ENCODE measurements at regions not wholly inside any gene's neighbourhood (a gene's known extent, or its start where the extent isn't known, plus 50 kb on each side); places are given as distances from the start of the nearest gene placed in this dataset.

- no peak for DNase-seq (ENCODE audit: low read depth in 2 of 2)
These were observed 457.9 kb downstream of the GRIA2 start for GRCh38 chr4:157678478-157678877.

DNA sequence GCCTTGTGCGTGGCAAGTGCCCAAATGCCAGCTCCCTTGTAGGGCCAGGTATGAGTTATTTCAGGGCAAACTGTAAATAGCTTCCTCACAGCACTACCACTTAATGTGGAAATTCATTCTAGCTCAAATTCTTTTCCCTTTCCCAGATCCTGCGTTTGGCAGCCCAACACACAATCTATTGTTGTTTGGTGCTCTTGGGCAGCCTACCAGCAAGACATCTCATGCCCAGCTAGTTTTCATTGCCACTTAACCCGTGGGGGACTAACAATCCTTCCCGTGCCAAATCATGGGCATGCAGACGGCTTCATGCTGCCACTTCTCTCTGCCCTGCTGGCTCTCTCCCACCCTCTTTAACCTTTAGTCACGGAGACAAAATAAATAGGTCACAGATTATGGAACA is 454.2 kb downstream of the GRIA2 start:
- no peak for DNase-seq (ENCODE audit: low read depth in 2 of 2)

DNA sequence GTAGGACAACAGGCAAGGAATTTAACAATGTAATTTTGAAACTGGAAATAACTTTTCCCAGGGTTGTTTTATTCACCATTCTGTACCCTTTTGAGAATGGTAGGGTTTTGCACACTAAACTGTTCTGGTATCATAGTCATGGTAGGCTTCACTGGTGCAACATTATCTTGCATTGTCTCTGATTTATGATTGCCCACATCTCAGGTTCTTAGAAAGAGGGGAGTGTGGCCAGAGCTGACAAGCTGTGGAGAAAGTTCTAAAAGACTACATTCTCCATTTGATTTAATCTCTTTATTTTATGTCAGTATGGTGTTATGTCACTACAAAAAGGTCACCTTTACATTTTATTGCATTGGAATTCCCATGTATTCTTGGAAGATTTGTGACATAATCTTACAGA is 447.3 kb downstream of the GRIA2 start:
- no peak for DNase-seq (ENCODE audit: low read depth in 2 of 2)

DNA sequence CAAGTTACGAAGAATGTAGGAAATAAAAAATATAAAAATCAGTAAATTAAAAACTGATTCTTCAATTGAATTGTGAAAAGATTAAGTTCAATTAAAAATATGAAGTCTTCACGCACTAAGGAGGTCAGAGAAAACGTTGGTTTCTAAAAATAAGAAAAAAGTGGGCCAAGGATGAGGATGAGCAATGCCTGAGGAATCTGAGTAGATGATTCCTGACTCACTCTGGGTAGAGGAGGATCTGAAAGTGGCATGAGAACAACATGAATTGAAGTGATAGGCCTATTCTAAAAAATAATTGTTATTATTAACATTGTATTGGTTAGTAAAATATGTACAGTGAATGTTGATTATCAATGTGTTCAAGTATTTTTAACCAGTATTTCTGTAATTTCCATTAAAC is 444.2 kb downstream of the GRIA2 start:
- no peak for DNase-seq (ENCODE audit: low read depth in 2 of 2)

GRCh38 chr4:157655096-157655809 is 434.7 kb downstream of the GRIA2 start:
- no peak for DNase-seq (ENCODE audit: low read depth in 2 of 2)

GRCh38 chr4:157643257-157643656 is 422.7 kb downstream of the GRIA2 start:
- DNase-seq (ENCODE audit: low read depth in 2 of 2): no peak

GRCh38 chr4:157634057-157634456 is 413.5 kb downstream of the GRIA2 start:
- DNase-seq (ENCODE audit: low read depth in 2 of 2): no peak

- DNase-seq (ENCODE audit: low read depth in 2 of 2): no peak
These were observed 396.4 kb downstream of the GRIA2 start for GRCh38 chr4:157616741-157617472.

GRCh38 chr4:157607996-157608395 is 387.5 kb downstream of the GRIA2 start:
- DNase-seq (ENCODE audit: low read depth in 2 of 2): no peak

- no peak for DNase-seq (ENCODE audit: low read depth in 2 of 2)
These were observed 380.1 kb downstream of the GRIA2 start for GRCh38 chr4:157600583-157600982.

- no peak for DNase-seq (ENCODE audit: low read depth in 2 of 2)
These were observed 370.7 kb downstream of the GRIA2 start for GRCh38 chr4:157591245-157591644.

DNA sequence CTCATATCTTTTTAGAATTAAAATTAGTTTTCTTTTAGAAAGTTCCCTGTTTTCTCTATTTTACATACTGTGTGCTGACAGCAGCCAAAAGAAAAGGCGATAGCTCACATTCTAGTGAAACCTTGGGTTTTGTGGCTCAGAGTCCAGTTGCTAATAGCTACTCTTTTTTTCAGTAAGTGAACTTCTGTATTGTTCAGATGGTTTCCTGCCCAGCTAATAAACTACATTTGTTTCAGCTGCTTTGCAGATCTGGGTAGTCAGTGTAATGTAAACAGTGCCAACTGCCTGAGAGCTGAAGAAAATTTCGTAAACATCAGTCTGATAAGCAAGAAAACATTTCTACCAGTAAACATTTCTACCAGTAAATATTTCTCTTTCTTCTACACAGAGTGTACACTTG is 370.2 kb downstream of the GRIA2 start:
- no peak for DNase-seq (ENCODE audit: low read depth in 2 of 2)

GRCh38 chr4:157587681-157588423 is 367.3 kb downstream of the GRIA2 start:
- DNase-seq (ENCODE audit: low read depth in 2 of 2): no peak

DNA sequence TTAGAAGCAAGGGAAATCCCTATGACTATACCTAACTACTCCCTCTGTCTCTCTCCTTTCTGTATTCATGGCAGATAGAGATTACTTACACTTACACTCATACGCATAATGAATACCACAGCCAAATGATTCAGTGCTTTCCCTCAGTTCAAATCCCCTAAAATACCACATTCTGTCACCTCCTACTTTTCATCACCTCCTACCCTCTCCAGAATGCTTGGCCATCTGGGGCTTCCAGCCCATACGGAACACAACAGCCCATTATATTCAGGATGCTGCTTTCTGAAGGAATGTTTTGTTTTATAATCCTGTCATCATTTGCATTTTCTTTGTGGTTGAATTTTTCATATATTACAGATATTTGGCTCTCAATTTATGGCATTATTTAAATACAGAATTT is 361.6 kb downstream of the GRIA2 start:
- no peak for DNase-seq (ENCODE audit: low read depth in 2 of 2)

- no peak for DNase-seq (ENCODE audit: low read depth in 2 of 2)
These were observed 356.2 kb downstream of the GRIA2 start for GRCh38 chr4:157576671-157577217.

DNA sequence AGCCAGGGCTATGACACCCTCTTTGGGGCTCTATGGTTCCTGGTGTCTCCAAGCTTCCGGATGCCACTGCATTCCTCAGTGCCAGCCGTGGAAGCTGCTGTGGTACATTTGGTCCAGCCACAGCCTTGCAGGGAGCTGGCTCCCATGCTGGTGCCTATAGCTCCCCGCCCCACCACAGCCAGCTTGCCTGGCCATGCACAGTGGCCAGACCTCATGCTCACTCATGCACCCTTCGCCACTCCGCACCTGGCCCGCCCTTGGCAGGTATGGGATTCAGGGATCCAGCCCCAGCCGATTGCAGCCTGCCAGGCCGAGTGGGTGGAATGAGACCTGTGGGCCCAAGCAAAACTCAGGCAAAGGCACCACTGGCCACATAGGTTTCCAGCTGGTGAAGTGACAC is 354.8 kb downstream of the GRIA2 start:
- DNase-seq (ENCODE audit: low read depth in 2 of 2): no peak

DNA sequence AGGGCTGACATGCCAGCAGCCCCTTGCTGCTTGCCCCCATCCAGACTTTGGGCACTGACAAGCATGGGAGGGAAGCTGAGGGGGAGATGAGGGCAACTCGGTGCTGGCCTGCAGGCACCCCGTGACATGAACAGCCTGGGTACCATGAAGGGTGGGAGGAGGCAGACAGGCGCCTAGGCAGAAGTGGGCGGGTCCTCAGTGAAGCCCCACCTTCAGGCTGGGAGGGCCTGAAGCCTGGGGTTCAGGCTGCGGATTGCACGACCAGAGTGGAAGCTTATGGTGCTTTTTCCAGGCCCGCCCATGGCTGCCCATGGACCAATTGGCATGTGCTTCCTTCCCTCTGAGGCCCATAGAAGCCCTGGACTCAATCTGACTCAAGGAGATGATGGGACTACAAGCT is 354.1 kb downstream of the GRIA2 start:
- no peak for DNase-seq (ENCODE audit: low read depth in 2 of 2)

- no peak for DNase-seq (ENCODE audit: low read depth in 2 of 2)
These were observed 352.4 kb downstream of the GRIA2 start for GRCh38 chr4:157572951-157573350.

GRCh38 chr4:157572284-157572683 is 351.8 kb downstream of the GRIA2 start:
- DNase-seq (ENCODE audit: low read depth in 2 of 2): no peak

GRCh38 chr4:157564771-157565170 is 344.2 kb downstream of the GRIA2 start:
- DNase-seq (ENCODE audit: low read depth in 2 of 2): no peak

GRCh38 chr4:157564218-157564617 is 343.7 kb downstream of the GRIA2 start:
- no peak for DNase-seq (ENCODE audit: low read depth in 2 of 2)

GRCh38 chr4:157558016-157558415 is 337.5 kb downstream of the GRIA2 start:
- DNase-seq (ENCODE audit: low read depth in 2 of 2): no peak

DNA sequence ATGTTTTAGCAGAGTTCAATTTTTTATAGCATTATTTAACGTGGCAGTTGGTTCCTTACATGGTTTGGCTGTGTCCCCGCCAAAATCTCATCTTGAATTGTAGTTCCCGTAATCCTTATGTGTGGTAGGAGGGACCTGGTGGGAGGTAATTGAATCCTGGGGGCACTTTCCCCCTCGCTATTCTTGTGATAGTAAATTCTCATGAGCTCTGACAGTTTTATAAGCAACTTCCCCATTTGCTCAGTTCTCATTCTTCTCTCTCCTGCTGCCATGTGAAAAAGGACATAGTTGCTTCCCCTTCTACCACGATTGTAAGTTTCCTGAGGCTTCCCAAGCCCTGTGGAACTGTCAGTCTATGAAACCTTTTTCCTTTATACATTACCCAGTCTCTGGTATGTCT is 329.5 kb downstream of the GRIA2 start:
- DNase-seq (ENCODE audit: low read depth in 2 of 2): no peak

Data from activated CD4-positive, alpha-beta T cell treated with anti-CD3 and anti-CD28 coated beads for 24 hours (primary cell).